ENCODE measurements at regions not wholly inside any gene's neighbourhood (a gene's known extent, or its start where the extent isn't known, plus 50 kb on each side); places are given as distances from the start of the nearest gene placed in this dataset.

GRCh38 chr17:31700973-31701372, 158.1 kb downstream of the COPRS start (continued):
- TF ChIP-seq KDM5A (IDR thresholded peaks at IDR 0.05; ENCODE audit: low read length) (no peak), BACH1 (IDR thresholded peaks at IDR 0.05; ENCODE audit: low read length) (no peak), HDAC2 (IDR thresholded peaks at IDR 0.05; ENCODE audit: borderline replicate concordance in 1 of 2, low read depth in 2 of 2, low read length in 2 of 2) (no peak), RXRA (IDR thresholded peaks at IDR 0.05; ENCODE audit: insufficient read depth, low read depth, low read length) (no peak), CTBP2 (IDR thresholded peaks at IDR 0.05; ENCODE audit: borderline replicate concordance, insufficient read depth, insufficient read length, low read length) (no peak), BRCA1 (IDR thresholded peaks at IDR 0.05; ENCODE audit: low read depth, low read length) (no peak), POU5F1 (IDR thresholded peaks at IDR 0.05; ENCODE audit: low read depth, low read length) (no peak), JUND (IDR thresholded peaks at IDR 0.05; ENCODE audit: low read length) (no peak)

Measured in H1 (cell line).